T-helper 1 cell (primary cell): ENCODE measurements at regions not wholly inside any gene's neighbourhood (a gene's known extent, or its start where the extent isn't known, plus 50 kb on each side); places are given as distances from the start of the nearest gene placed in this dataset.
A peak's percentile ranks its signal among the peaks of the same experiment; 100 is the strongest.

ENCODE experiments used
- DNase-seq, 5 donors: peaks; one replicate each; pipeline ENCODE4 v3.0.0-alpha.2; 2012 to 2020

DNA sequence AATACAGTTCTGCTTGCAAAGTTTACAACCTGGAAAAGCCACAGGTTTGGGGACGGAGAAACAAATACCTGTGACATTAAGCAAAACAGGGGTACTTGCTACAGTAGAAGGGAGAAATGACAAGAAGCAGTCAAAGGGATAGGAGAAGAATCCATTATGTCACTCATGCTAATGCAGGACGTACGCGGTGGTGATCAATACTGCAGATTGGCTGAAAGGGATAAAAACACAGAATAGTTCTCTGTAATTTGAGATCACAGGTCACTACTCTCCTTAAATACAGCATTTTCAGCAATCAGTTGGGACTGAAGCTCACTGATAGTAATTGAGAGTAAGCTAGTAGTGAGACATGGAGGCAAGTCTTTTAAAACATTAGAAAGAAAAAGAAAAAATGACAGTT, 130.3 kb upstream of the MTAP start:
- no peak for DNase-seq

DNA sequence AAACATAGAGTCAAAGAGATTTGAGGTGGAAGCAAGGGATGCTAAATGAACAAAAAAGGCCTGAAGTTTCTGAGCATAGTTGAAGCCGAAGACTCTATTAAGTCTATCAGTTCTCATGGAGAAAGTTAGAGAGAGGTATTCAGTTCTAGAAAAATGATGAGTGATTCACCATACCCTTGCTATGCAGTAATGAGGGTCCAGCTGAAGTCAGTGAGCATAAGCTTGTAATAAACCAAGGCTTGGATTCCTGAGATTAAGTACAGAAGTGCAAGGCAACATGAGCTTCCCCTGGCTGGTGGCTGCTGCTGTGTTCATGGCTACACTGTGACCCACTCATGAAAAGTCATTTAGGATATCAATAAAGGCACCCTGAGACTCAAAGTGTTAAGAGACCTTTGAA, 129.7 kb upstream of the MTAP start:
- DNase-seq, result no peak

- no peak for DNase-seq
Measured at GRCh38 chr9:21674894-21675293, 127.5 kb upstream of the MTAP start.

DNA sequence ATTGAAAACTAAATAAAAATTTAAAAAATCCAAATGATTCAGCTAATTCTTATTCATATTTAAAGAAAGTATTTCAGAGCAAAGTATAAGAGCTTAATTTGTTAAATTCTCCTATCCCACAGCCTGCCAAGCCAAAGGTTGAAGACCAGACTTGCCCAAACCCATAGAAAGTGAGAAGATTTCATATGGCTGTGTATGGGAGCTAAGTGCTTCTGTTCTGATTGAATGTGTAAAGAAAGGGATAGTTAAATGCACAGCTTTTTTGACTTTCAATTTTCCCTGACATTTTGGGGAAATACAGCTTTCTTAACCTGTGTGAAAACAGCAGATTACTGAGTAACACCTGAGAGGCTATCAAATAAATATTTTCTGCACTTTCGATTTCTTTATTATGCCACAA, 125.0 kb upstream of the MTAP start:
- no peak for DNase-seq

DNA sequence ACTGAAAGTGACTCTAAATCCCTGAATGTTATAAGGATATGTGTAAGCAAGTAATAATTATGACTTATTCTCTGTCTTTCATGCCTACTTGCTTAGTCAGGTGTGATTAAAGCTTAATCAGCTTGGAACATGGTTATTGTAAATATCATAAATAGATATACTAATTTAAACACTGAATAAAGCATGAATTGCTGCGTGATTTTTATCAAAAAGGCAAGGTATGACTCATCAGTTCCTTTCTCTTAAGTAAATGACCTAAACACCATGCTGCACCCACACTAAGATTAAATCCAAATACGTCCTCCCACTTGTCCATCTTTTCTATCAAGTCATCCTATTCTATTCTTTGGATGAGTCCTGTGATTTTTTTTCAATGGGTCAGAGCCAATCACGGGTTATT, 124.6 kb upstream of the MTAP start:
- DNase-seq, result no peak

GRCh38 chr9:21679432-21679831, 123.0 kb upstream of the MTAP start:
- no peak for DNase-seq

- no peak for DNase-seq
Measured at GRCh38 chr9:21680590-21680989, 121.8 kb upstream of the MTAP start.

DNA sequence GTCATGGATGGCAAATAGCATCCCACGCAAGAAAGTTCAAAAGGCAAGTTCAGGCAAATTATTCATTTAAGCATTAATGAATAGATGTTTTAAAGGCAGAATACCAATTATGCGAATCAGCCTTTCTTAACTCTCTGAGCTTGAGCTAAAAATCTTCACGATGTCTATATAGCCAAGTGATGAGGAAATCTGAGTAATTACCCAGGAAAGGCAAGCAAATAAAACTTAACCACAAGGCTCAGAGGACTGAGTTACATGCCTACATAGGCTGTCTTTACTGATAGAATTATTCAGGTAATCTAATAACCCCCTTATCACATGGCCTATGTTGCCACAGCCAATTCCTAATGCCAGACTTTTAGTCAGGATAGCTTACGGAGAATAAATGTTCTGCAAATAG, 120.8 kb upstream of the MTAP start:
- no peak for DNase-seq

- no peak for DNase-seq
Measured at GRCh38 chr9:21682381-21682780, 120.1 kb upstream of the MTAP start.

GRCh38 chr9:21682981-21683380, 119.5 kb upstream of the MTAP start:
- DNase-seq, result no peak

GRCh38 chr9:21683484-21684175, 118.8 kb upstream of the MTAP start:
- no peak for DNase-seq

- no peak for DNase-seq
Measured at GRCh38 chr9:21684231-21684630, 118.2 kb upstream of the MTAP start.

- peak in 1 of 5 donors; percentile 8 for DNase-seq
Measured at GRCh38 chr9:21684831-21685362, 117.5 kb upstream of the MTAP start.

- no peak for DNase-seq
Measured at GRCh38 chr9:21685502-21685901, 116.9 kb upstream of the MTAP start.

DNA sequence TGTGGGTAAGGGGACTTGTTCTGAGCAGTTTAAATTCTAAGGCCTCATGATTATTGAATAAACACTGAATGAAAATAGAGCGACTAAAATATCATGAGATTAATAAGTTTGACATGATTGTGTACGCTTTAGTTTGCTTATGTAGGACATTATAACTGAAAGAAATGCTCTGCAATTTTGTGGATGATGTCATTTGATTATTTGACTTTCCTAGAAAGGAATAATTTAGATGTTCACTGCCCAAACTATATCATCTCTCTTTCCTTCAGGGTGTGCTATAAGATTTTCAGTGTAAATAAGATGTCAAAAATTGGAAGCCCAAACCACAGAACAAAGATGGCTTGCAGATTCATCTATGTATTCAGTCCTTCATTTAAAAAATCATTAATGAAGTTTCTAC, 115.7 kb upstream of the MTAP start:
- no peak for DNase-seq

- DNase-seq, result no peak
Measured at GRCh38 chr9:21687351-21687750, 115.1 kb upstream of the MTAP start.

DNA sequence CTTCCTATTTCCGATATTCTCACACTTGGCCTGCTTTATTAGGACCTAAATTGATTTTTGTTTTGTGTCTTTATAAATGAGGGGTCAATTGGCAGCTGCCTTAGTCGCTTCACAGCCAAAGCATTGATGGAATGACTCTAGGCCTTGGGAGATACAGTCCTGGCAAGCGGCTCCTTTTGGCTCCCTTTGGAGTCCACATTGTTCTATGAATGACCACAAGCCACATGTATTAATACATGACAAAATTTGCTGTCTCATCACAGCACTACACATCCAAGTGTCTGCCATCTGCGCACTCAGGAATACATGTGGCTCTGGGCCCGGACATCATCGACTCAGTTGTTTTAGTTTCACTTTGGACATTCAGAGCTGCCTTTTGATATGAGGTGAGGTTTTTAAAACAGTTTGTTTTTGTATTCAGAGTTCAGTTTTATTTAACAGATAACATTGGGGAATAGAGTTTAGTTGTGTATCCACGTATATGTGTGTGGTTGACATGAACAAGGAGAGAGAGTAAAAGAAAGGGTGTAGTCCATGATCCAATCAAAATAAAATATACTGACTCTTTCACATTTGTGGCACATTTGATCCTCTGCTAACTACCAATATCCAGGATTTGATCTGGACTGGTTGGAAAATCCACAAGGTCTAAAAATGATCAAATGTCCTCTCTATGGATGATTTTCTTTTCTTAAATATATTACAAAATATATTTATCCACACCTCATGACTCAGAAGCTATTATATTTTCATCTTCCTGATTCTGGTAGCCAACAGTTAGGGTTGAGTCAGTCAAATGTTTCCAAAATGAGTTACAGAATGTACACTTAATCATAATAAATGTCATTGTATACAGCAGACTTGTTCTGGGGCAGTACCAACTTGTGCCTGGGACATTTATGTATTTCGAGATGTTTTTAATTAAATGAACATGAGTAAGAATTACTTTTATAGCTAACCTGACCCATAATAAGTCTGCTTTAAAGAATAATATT, 114.0 kb upstream of the MTAP start:
- no peak for DNase-seq

GRCh38 chr9:21689854-21690253, 112.6 kb upstream of the MTAP start:
- no peak for DNase-seq

DNA sequence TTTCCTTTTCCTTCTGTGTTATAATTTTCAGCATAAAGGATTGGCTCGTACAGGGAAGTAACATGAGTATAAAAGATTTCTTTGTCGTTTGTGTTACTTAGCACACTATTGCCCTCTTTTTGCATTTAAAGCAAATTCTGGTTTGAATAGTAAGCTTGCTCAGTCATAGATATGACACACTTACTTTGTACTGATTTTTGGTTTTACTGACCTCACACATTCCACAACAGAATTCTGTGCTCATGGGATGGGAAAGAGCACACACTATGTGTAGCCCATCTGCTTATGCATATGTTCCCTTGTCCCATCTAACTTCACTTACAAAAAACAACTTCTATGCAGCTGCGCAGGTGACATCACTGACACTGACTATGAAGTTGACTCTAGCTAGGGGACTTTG, 111.9 kb upstream of the MTAP start:
- no peak for DNase-seq

- DNase-seq, result no peak
Measured at GRCh38 chr9:21692390-21692789, 110.0 kb upstream of the MTAP start.

- no peak for DNase-seq
Measured at GRCh38 chr9:21694424-21694823, 108.0 kb upstream of the MTAP start.

DNA sequence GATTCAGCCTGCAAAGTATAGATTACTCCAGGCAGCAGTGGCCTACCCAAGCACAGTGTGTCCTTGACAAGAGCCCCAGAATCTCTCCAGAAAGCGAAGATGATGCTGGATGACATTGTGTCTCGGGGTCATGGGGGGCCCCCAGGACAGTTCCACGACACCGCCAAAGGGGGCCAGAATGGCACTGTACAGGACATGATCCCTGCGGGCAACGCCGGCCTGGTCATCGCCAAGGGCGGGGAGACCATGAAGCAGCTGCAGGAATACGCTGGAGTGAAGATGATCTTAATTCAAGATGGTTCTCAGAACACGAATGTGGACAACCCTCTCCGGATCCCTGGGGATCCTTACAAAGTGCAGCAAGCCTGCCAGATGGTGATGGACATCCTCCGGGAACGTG, 107.0 kb upstream of the MTAP start:
- DNase-seq, result no peak

DNA sequence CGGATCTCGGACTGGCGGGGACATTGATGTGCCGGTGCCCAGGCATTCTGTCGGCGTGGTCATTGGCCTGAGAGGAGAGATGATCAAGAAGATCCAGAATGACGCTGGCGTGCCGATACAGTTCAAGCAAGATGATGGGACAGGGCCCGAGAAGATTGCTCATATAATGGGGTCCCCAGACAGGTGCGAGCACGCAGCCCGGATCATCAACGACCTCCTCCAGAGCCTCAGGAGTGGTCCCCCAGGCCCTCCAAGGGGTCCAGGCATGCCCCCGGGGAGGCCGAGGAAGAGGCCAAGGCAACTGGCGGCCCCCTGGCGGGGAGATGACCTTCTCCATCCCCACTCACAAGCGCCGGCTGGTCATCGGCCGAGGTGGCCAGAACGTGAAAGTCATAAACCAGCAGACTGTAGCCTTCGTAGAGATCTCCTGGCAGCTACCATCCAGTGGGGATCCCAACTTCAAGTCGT, 106.5 kb upstream of the MTAP start:
- no peak for DNase-seq

DNA sequence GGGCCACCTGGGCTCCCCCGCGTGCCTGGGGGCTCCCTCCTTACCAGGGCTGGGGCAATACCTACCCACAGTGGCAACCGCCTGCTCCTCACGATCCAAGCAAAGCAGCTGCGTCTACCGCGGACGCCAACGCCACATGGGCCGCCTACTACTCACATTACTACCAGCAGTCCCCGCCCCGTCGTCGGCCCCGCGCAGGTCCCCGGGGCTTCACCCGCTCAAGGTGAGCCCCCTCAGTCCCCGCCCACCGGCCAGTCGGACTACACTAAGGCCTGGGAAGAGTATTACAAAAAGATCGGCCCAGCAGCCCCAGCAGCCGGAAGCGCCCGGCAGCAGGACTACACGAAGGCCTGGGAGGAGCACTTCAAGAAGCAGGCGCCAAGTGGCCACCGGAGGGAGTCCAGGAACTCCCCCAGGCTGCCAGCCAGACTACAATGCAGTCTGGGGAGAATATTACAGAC, 106.0 kb upstream of the MTAP start:
- no peak for DNase-seq
